ENCODE measurements at regions not wholly inside any gene's neighbourhood (a gene's known extent, or its start where the extent isn't known, plus 50 kb on each side); places are given as distances from the start of the nearest gene placed in this dataset.

- Histone ChIP-seq H3K79me2 (ENCODE audit: insufficient read depth, low read depth, low read length) (no peaks in the 10 kb centered on the region), H3K27ac (ENCODE audit: low read depth, low read length, poor library complexity, severe bottlenecking) (no peak overlapping the region), H3K4me3 (ENCODE audit: low read depth, low read length, poor library complexity, severe bottlenecking) (no peak overlapping the region), H4K20me1 (ENCODE audit: insufficient read depth, low read length) (no peaks in the 10 kb centered on the region), H2AFZ (ENCODE audit: low read length) (no peak overlapping the region), H3K4me2 (ENCODE audit: low read length) (no peak overlapping the region), H3K9me3 (ENCODE audit: low read length) (no peaks in the 10 kb centered on the region), H3K36me3 (ENCODE audit: insufficient read depth, low read length) (no peaks in the 10 kb centered on the region), H3K4me1 (ENCODE audit: insufficient read depth, low read length, poor library complexity, severe bottlenecking) (no peaks in the 10 kb centered on the region), H3K9me2 (ENCODE audit: insufficient read depth, low read length) (no peaks in the 10 kb centered on the region)
- TF ChIP-seq EZH2phosphoT487 (IDR thresholded peaks at IDR 0.05; ENCODE audit: borderline replicate concordance, low read depth, low read length) (no peak), CTCF (conservative IDR thresholded peaks at IDR 0.05; ENCODE audit: low read length) (no peak)
- intact Hi-C loops (cut with micrococcal nuclease; ENCODE audit: unreplicated experiment) = no loop called here
- ChIA-PET POLR2A (no interaction called here), CTCF (ENCODE audit: unreplicated experiment) (no interaction called here)
- no peak for DNase-seq (ENCODE audit: low spot score)
- BruUV-seq (replicated peaks) = no TSS peak
Measured at GRCh38 chr18:78001811-78002210, 752.2 kb downstream of the GALR1 start.

DNA sequence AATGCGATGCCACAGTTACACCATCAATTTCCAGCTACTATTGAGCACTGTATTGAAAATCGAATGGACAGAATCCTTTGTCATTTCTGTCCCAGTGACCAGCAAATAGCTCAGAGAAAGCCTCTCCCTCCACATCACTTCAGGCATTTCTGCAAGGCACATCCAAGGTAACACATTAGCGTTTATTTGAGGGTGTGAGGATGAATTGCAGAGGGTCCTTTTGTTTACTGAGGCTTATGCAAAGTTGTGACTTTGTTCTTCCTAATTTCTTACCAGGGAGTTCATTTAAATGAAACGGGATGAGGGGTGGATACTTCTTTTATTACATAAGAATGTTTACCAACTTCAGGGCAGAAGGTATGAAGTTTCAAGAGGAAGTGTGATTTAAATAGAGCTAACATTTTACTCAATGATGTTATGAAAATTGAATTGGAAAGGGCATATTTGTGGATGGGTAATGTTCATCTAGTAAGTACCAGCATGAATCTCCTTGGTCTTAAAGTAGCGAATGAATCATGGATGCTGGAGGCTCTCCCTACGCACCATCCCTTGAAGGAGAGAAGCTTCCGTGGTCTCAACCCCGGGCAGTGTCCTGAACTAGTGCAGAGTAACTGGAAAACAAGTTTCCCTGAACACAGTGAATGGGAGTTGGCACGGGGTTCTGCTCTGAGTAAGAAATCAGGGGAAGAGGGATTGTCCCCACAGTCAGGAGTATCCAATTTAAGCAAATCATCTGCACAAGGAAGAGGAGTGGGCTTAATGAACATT is 756.5 kb downstream of the GALR1 start:
- H3K4me3 ChIP-seq (ENCODE audit: low read depth, low read length, poor library complexity, severe bottlenecking) = no peak overlapping the region
- no peaks in the 10 kb centered on the region for H3K9me2 ChIP-seq (ENCODE audit: insufficient read depth, low read length)
- TF ChIP-seq EZH2phosphoT487 (IDR thresholded peaks at IDR 0.05; ENCODE audit: borderline replicate concordance, low read depth, low read length) = no peak
- no peak for TF ChIP-seq CTCF (conservative IDR thresholded peaks at IDR 0.05; ENCODE audit: low read length)
- no peak overlapping the region for H3K27ac ChIP-seq (ENCODE audit: low read depth, low read length, poor library complexity, severe bottlenecking)
- H3K9me3 ChIP-seq (ENCODE audit: low read length) = no peaks in the 10 kb centered on the region
- ChIA-PET CTCF (ENCODE audit: unreplicated experiment) (no interaction called here), POLR2A (no interaction called here)
- no peaks in the 10 kb centered on the region for H3K36me3 ChIP-seq (ENCODE audit: insufficient read depth, low read length)
- no peak overlapping the region for H2AFZ ChIP-seq (ENCODE audit: low read length)
- BruUV-seq (replicated peaks) = no TSS peak
- DNase-seq (ENCODE audit: low spot score) = no peak
- no peaks in the 10 kb centered on the region for H4K20me1 ChIP-seq (ENCODE audit: insufficient read depth, low read length)
- H3K4me2 ChIP-seq (ENCODE audit: low read length) = no peak overlapping the region
- no peaks in the 10 kb centered on the region for H3K79me2 ChIP-seq (ENCODE audit: insufficient read depth, low read depth, low read length)
- no peaks in the 10 kb centered on the region for H3K4me1 ChIP-seq (ENCODE audit: insufficient read depth, low read length, poor library complexity, severe bottlenecking)
- intact Hi-C loops (cut with micrococcal nuclease; ENCODE audit: unreplicated experiment) = no loop called here

DNA sequence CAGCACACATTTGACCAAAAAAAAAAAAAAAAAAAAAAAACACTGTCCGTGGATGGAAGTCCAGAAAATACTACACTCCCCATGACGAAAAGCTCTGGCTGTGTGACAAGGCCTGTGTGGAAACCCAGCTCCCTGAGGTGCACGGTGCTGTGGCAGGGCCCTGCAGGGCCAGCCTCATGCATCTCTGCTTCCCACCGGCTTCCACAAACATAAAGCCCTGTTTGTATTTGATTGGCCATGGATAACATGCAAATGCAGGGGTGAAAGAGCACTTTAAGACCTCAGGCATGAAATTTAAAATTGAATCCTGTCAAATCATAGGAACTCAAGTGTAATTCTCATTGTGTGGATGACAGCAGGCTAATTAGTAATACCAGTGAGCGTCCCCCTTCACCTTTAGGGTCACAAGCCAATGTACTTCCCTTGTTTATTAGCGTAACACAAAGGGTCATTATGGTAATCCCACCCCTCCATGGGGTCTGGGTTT is 757.2 kb downstream of the GALR1 start:
- TF ChIP-seq CTCF (conservative IDR thresholded peaks at IDR 0.05; ENCODE audit: low read length) (no peak), EZH2phosphoT487 (IDR thresholded peaks at IDR 0.05; ENCODE audit: borderline replicate concordance, low read depth, low read length) (no peak)
- intact Hi-C loops (cut with micrococcal nuclease; ENCODE audit: unreplicated experiment) = no loop called here
- BruUV-seq (replicated peaks) = no TSS peak
- POLR2A ChIA-PET = no interaction called here
- Histone ChIP-seq H3K4me1 (ENCODE audit: insufficient read depth, low read length, poor library complexity, severe bottlenecking) (no peaks in the 10 kb centered on the region), H3K4me2 (ENCODE audit: low read length) (no peak overlapping the region), H2AFZ (ENCODE audit: low read length) (no peak overlapping the region), H3K79me2 (ENCODE audit: insufficient read depth, low read depth, low read length) (no peaks in the 10 kb centered on the region), H4K20me1 (ENCODE audit: insufficient read depth, low read length) (no peaks in the 10 kb centered on the region), H3K27ac (ENCODE audit: low read depth, low read length, poor library complexity, severe bottlenecking) (no peak overlapping the region), H3K9me3 (ENCODE audit: low read length) (no peaks in the 10 kb centered on the region), H3K9me2 (ENCODE audit: insufficient read depth, low read length) (no peaks in the 10 kb centered on the region), H3K36me3 (ENCODE audit: insufficient read depth, low read length) (no peaks in the 10 kb centered on the region), H3K4me3 (ENCODE audit: low read depth, low read length, poor library complexity, severe bottlenecking) (no peak overlapping the region)
- CTCF ChIA-PET (ENCODE audit: unreplicated experiment) = no interaction called here
- no peak for DNase-seq (ENCODE audit: low spot score)
